SU-DHL-6 (cell line): ENCODE measurements at regions not wholly inside any gene's neighbourhood (a gene's known extent, or its start where the extent isn't known, plus 50 kb on each side); places are given as distances from the start of the nearest gene placed in this dataset.

ENCODE experiments used
- H2AFZ ChIP-seq: fragments of 200-600 bp; sonication (generic); 2 replicates; pipeline ENCODE4 v1.6.1; 2014; ENCODE audit warnings: low read depth, mild to moderate bottlenecking, moderate library complexity, mixed read lengths, antibody characterized with exemption, low read length; ENCODE audit not compliant: severe bottlenecking
- H3F3A ChIP-seq: fragments of 200-600 bp; shearing (Covaris generic); 2 replicates; pipeline ENCODE4 v1.6.0; 2016; ENCODE audit warnings: antibody characterized with exemption, mild to moderate bottlenecking; ENCODE audit not compliant: insufficient read depth
- H3K27ac ChIP-seq: fragments of 200-600 bp; sonication (generic); 2 replicates; pipeline ENCODE4 v1.5.1; 2016; ENCODE audit warnings: low read depth, mild to moderate bottlenecking, low read length, moderate library complexity, mixed read lengths
- H3K27me3 ChIP-seq: fragments of 200-600 bp; sonication (generic), shearing (Covaris generic); 2 replicates; pipeline ENCODE4 v1.6.0; 2014; ENCODE audit warnings: mild to moderate bottlenecking, low read length
- H3K36me3 ChIP-seq: fragments of 200-600 bp; sonication (generic); 2 replicates; pipeline ENCODE4 v1.6.1; 2014; ENCODE audit warnings: mild to moderate bottlenecking, low read length, mixed read lengths
- H3K4me2 ChIP-seq: fragments of 300-600, 200-600 bp; shearing (Covaris generic), sonication (generic); 2 replicates; pipeline ENCODE4 v1.6.0; 2014; ENCODE audit warnings: low read length, low read depth, mild to moderate bottlenecking; ENCODE audit not compliant: poor library complexity, severe bottlenecking
- H3K4me3 ChIP-seq: fragments of 200-600 bp; sonication (generic); 2 replicates; pipeline ENCODE4 v1.5.1; 2014; ENCODE audit warnings: antibody characterized with exemption, low read length, mild to moderate bottlenecking, mixed read lengths; ENCODE audit not compliant: insufficient read depth, poor library complexity, severe bottlenecking
- H3K79me2 ChIP-seq: fragments of 200-600 bp; sonication (generic); 2 replicates; pipeline ENCODE4 v1.6.1; 2014; ENCODE audit warnings: mild to moderate bottlenecking, low read length, moderate library complexity; ENCODE audit not compliant: insufficient read depth
- H3K9ac ChIP-seq: fragments of 200-600 bp; sonication (generic); 2 replicates; pipeline ENCODE4 v1.7.0; 2014; ENCODE audit warnings: mild to moderate bottlenecking, low read length
- H3K9me2 ChIP-seq: fragments of 200-600 bp; sonication (generic); replicated peaks from 2 replicates; pipeline ENCODE4 v1.6.1; 2014; ENCODE audit warnings: low read length; ENCODE audit not compliant: insufficient read depth
- H3K9me3 ChIP-seq: fragments of 200-600 bp; sonication (generic); 2 replicates; pipeline ENCODE4 v1.6.1; 2014; ENCODE audit warnings: low read length, mixed read lengths; ENCODE audit not compliant: insufficient read depth
- H4K20me1 ChIP-seq: fragments of 200-600 bp; sonication (generic); 2 replicates; pipeline ENCODE4 v1.6.1; 2014; ENCODE audit warnings: low read depth, mild to moderate bottlenecking, antibody characterized with exemption, low read length, moderate library complexity, mixed read lengths
- CTCF ChIP-seq: fragments of 200-600 bp; sonication (generic); IDR thresholded peaks from one replicate; pipeline ENCODE4 v1.5.1; 2017; ENCODE audit warnings: antibody characterized with exemption, mild to moderate bottlenecking, low read length, moderate library complexity; ENCODE audit not compliant: insufficient read depth, poor library complexity, severe bottlenecking
- EZH2phosphoT487 ChIP-seq: fragments of 200-600 bp; sonication (generic), shearing (Covaris generic); conservative IDR thresholded peaks from 2 replicates; pipeline ENCODE4 v1.6.1; 2018; ENCODE audit warnings: mild to moderate bottlenecking, antibody characterized with exemption, low read length, moderate library complexity, mixed read lengths

DNA sequence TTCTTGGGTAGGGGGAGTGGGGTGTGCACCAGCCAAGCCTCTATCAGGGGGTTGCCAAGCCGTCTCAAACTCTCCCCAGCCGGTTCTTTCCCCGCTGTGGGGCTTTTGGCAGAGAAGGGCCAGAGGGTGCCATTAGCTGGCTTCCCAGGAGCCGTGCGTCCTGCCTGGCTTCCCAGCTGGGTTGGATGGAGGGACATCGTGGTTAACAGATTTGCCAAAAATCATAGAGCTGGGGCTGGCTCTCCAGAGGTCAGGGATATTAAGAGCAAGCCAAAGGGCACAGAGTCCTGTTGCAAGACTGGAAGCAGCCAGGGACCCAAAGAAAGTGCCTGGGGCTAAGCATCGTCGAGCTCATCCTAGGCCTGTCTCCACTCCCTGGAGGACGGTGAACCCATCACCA, 104.6 kb upstream of the HES1 start:
- Histone ChIP-seq H3K79me2 (no peaks in the 10 kb centered on the region), H3K4me3 (no peak overlapping the region), H3K9me3 (no peaks in the 10 kb centered on the region), H3K27ac (no peak overlapping the region), H4K20me1 (no peaks in the 10 kb centered on the region), H3K27me3 (no peaks in the 10 kb centered on the region), H2AFZ (no peak overlapping the region), H3F3A (no peaks in the 10 kb centered on the region), H3K4me2 (no peak overlapping the region), H3K9ac (no peak overlapping the region), H3K9me2 (no peaks in the 10 kb centered on the region), H3K36me3 (no peaks in the 10 kb centered on the region)
- TF ChIP-seq EZH2phosphoT487 (no peak), CTCF (no peak)

DNA sequence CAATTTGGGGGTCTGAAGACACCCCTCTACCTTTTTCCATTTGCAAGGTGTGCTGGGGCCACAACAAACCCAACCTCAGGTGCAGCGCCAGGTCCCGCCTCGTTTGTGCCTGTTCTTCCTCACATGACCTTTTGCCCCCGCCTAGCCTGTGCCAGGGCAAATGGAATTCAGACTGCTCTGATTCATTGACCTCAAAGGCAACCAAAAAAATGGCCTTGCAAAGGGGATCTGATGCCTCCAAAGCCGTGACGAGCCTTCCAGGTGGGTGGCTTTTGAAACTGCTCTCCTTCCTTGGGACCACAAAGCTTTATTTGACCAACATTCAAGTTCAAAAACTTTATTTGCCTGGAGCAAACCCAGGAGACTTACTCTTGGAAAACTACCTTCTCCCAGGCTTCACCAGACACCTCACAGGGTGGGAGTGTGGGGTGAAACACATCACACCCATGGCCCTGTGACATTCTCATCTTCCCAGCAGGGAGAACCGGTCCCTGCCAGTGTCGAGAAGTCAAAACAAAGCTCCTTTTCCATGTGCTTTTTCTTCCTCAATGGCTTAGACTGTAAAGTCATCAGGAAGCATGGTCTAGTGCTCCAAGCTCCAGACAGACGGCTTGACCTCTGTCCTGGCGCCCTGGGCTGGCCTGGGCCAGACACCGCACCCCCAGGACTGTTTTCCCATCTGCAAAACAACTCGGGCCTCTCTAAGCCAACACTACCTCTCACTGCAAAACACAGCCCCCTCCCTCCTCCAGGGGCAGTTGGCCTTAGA, 103.9 kb upstream of the HES1 start:
- no peaks in the 10 kb centered on the region for H3K9me3 ChIP-seq
- H3K4me3 ChIP-seq: no peak overlapping the region
- H3K9ac ChIP-seq: no peak overlapping the region
- H3K79me2 ChIP-seq: no peaks in the 10 kb centered on the region
- no peaks in the 10 kb centered on the region for H3K27me3 ChIP-seq
- H4K20me1 ChIP-seq: no peaks in the 10 kb centered on the region
- no peaks in the 10 kb centered on the region for H3F3A ChIP-seq
- no peak overlapping the region for H2AFZ ChIP-seq
- no peak overlapping the region for H3K4me2 ChIP-seq
- TF ChIP-seq EZH2phosphoT487 (no peak), CTCF (no peak)
- H3K27ac ChIP-seq: no peak overlapping the region
- H3K9me2 ChIP-seq: no peaks in the 10 kb centered on the region
- no peaks in the 10 kb centered on the region for H3K36me3 ChIP-seq

DNA sequence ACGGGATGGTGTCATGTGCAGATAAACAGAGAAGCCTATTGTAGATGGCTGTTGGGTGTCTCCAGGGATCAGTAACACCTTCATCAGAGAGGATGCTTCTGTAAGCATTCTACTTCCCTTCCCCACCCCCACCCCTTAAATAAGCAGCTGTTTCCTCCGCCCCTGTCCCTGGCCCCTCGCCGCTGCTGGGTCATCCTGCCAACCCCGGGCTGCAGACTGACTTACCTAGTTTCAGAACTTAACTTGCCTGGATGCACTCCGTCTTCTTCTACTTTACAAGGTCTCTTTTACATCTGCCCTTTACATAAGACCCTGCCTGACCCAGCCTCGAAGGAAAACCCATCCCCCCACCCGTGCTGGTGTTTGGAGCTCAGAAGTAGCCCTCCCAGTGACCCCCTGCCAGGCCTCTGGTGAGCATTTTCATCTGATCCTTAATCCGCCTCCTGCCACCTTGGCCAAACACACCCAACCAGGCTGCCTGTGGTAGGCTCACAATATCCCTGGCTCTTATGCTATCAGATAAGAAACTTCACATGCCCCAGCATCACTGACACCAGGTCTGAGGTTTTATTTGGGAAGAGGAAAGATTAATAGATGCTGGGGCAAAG, 103.0 kb upstream of the HES1 start:
- no peak overlapping the region for H3K9ac ChIP-seq

More for the DNA sequence above, 103.0 kb upstream of the HES1 start:
- no peak overlapping the region for H3K4me3 ChIP-seq
- H3F3A ChIP-seq: no peaks in the 10 kb centered on the region
- H3K79me2 ChIP-seq: no peaks in the 10 kb centered on the region
- H3K36me3 ChIP-seq: no peaks in the 10 kb centered on the region
- no peak overlapping the region for H3K27ac ChIP-seq
- TF ChIP-seq EZH2phosphoT487 (no peak), CTCF (no peak)
- H2AFZ ChIP-seq: no peak overlapping the region
- no peak overlapping the region for H3K4me2 ChIP-seq
- H3K27me3 ChIP-seq: no peaks in the 10 kb centered on the region
- H4K20me1 ChIP-seq: no peaks in the 10 kb centered on the region
- H3K9me3 ChIP-seq: no peaks in the 10 kb centered on the region
- H3K9me2 ChIP-seq: no peaks in the 10 kb centered on the region
